Natural killer cell (primary cell): ENCODE measurements at regions not wholly inside any gene's neighbourhood (a gene's known extent, or its start where the extent isn't known, plus 50 kb on each side); places are given as distances from the start of the nearest gene placed in this dataset.
"Not testable (repeated sequence)": the region's sequence is repeated elsewhere in the genome, so short reads cannot be mapped to it uniquely, and the experiment has no call there.

Experiments used
- ATAC-seq, 3 donors: fragments of 150-1000 bp in 2 of 3; fragments of 200-7000 bp in 1 of 3; cut with Tn5 transposase; 1 replicate in 1 of 3; 2 replicates in 2 of 3; pipeline ENCODE4 v1.10.0; 2021; ENCODE audit warnings: mild to moderate bottlenecking in 2 of 3, moderate library complexity in 2 of 3
- DNase-seq, 2 donors: peaks; one replicate each; pipeline versions ENCODE4 v3.0.0 to v3.0.0-alpha.2; 2013 to 2021; ENCODE audit warnings: mixed read lengths in 1 of 2
- H3K27ac ChIP-seq: one replicate; pipeline ENCODE4 v1.5.1; 2013; ENCODE audit warnings: mild to moderate bottlenecking, low read length
- H3K27me3 ChIP-seq: one replicate; pipeline ENCODE4 v1.6.1; 2013; ENCODE audit warnings: low read length; ENCODE audit not compliant: control insufficient read depth, insufficient read depth
- H3K36me3 ChIP-seq: one replicate; pipeline ENCODE4 v1.6.1; 2013; ENCODE audit warnings: low read length; ENCODE audit not compliant: control insufficient read depth, insufficient read depth
- H3K4me1 ChIP-seq: one replicate; pipeline ENCODE4 v1.6.1; 2013; ENCODE audit warnings: low read length; ENCODE audit not compliant: control insufficient read depth, insufficient read depth
- H3K4me3 ChIP-seq: one replicate; pipeline ENCODE4 v1.5.1; 2013; ENCODE audit warnings: low read length
- H3K9me3 ChIP-seq: one replicate; pipeline ENCODE4 v1.6.1; 2013; ENCODE audit warnings: low read length; ENCODE audit not compliant: control insufficient read depth, insufficient read depth
- H3K27ac Mint-ChIP-seq, 2 donors: one replicate each; pipeline ENCODE4 v1.8.0; 2022; ENCODE audit warnings: mild to moderate bottlenecking in 2 of 2, mixed read lengths in 2 of 2, moderate library complexity in 1 of 2
- H3K27me3 Mint-ChIP-seq, 2 donors: one replicate each; pipeline ENCODE4 v1.8.0; 2022; ENCODE audit warnings: low read depth in 2 of 2, mixed read lengths in 2 of 2
- H3K36me3 Mint-ChIP-seq: one replicate; pipeline ENCODE4 v1.8.0; 2022; ENCODE audit warnings: mixed read lengths
- H3K4me1 Mint-ChIP-seq, 2 donors: one replicate each; pipeline ENCODE4 v1.8.0; 2022; ENCODE audit warnings: mixed read lengths in 2 of 2
- H3K4me3 Mint-ChIP-seq: one replicate; pipeline ENCODE4 v1.8.0; 2022; ENCODE audit warnings: mild to moderate bottlenecking, moderate library complexity, mixed read lengths
- H3K9me3 Mint-ChIP-seq, 2 donors: one replicate each; pipeline ENCODE4 v1.8.0; 2022; ENCODE audit warnings: mixed read lengths in 2 of 2
- CTCF ChIP-seq: fragments of 200-600 bp; IDR thresholded peaks from one replicate; pipeline ENCODE4 v1.8.0; 2022; ENCODE audit warnings: antibody characterized with exemption
- WGBS: methylation state at CpG from one replicate; pipeline ENCODE4 v1.1.7; 2013; ENCODE audit warnings: missing lambda C conversion rate; ENCODE audit not compliant: insufficient coverage; 5-methylcytosine and 5-hydroxymethylcytosine counted together
- intact Hi-C: fragments of 100-400 bp; cut with micrococcal nuclease; formaldehyde crosslinking; loops from one replicate; pipeline ENCODE4 v1.14.2; 2022

DNA sequence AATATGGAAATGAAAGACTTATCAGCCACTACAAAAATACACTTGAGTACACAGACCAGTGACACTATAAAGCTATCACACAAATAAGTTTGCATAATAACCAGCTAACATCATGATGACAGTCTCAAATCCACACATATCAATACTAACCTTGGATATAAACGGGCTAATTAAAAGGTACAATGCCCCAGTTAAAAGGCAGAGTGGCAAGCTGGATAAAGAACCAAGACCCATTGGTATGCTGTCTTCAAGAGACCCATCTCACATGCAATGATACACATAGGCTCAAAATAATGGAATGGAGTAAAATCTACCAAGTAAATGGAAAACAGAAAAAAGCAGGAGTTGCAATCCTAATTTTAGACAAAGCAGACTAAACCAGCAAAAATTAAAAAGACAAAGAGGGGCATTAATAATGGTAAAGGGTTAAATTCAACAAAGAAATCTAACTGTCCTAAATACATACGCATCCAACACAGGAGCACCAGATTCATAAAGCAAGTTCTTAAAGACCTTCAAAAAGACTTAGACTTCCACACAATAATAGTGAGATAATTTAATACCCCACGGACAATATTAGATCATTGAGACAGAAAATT is 163.3 kb downstream of the CD24 start:
- peaks cover 7 to 11% of the 10 kb centered on the region in 2 donors for H3K9me3 Mint-ChIP-seq
- peaks cover 21% of the 10 kb centered on the region for H3K9me3 ChIP-seq
- H3K4me3 Mint-ChIP-seq, result no peak overlapping the region
- no peak for ATAC-seq
- no peak for TF ChIP-seq CTCF
- H3K4me1 ChIP-seq, result no peaks in the 10 kb centered on the region
- no peak overlapping the region for H3K27ac ChIP-seq
- peaks cover 0 to 10% of the 10 kb centered on the region in 2 donors for H3K27me3 Mint-ChIP-seq
- intact Hi-C loops, result no loop called here
- H3K4me1 Mint-ChIP-seq, result no peaks in the 10 kb centered on the region
- H3K36me3 Mint-ChIP-seq, result peaks cover 19% of the 10 kb centered on the region
- H3K27ac Mint-ChIP-seq, result no peak overlapping the region
- DNase-seq, result no peak
- no peaks in the 10 kb centered on the region for H3K36me3 ChIP-seq
- H3K4me3 ChIP-seq, result no peak overlapping the region
- WGBS, result 87% methylated on average over 2 of the region's 3 CpGs
- no peaks in the 10 kb centered on the region for H3K27me3 ChIP-seq

DNA sequence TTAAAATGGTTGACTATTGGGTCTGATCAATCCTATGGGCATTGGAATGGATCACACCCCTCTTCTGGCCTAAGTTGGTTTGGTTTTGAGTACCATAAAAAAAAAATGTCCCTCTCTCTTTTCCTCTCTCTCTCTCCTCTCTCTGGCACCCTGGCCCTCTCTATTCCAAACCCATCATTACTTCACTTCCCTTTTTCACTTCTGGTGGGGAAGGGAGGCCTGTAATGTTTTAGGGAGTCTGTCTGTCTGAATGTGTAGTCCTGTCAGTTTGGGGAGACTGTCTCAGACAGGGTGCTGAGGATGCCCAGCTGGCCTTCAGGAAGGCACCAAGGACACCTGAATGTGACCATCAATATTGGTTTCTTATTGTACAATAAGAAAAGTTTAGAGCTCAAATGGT is 165.8 kb downstream of the CD24 start:
- TF ChIP-seq CTCF, result no peak
- H3K36me3 Mint-ChIP-seq, result peaks cover 19% of the 10 kb centered on the region
- no peaks in the 10 kb centered on the region for H3K36me3 ChIP-seq
- intact Hi-C loops, result no loop called here
- no peak overlapping the region for H3K27ac Mint-ChIP-seq
- no peaks in the 10 kb centered on the region for H3K4me1 ChIP-seq
- ATAC-seq (no peak), DNase-seq (no peak)
- no peak overlapping the region for H3K4me3 ChIP-seq
- H3K27ac ChIP-seq, result no peak overlapping the region
- no peaks in the 10 kb centered on the region for H3K27me3 ChIP-seq
- H3K9me3 Mint-ChIP-seq, result peaks cover 7 to 11% of the 10 kb centered on the region in 2 donors
- H3K27me3 Mint-ChIP-seq, result peaks cover 4 to 10% of the 10 kb centered on the region in 2 donors
- H3K4me1 Mint-ChIP-seq, result no peaks in the 10 kb centered on the region
- peaks cover 21% of the 10 kb centered on the region for H3K9me3 ChIP-seq
- H3K4me3 Mint-ChIP-seq, result no peak overlapping the region

- no peak overlapping the region for H3K4me3 Mint-ChIP-seq
- peaks cover 4 to 10% of the 10 kb centered on the region in 2 donors for H3K27me3 Mint-ChIP-seq
- H3K4me1 ChIP-seq, result no peaks in the 10 kb centered on the region
- H3K27me3 ChIP-seq, result no peaks in the 10 kb centered on the region
- TF ChIP-seq CTCF, result no peak
- H3K27ac Mint-ChIP-seq, result no peak overlapping the region
- ATAC-seq (no peak), DNase-seq (no peak)
- peaks cover 7 to 11% of the 10 kb centered on the region in 2 donors for H3K9me3 Mint-ChIP-seq
- no peaks in the 10 kb centered on the region for H3K36me3 ChIP-seq
- H3K36me3 Mint-ChIP-seq, result peaks cover 19% of the 10 kb centered on the region
- intact Hi-C loops, result no loop called here
- H3K4me3 ChIP-seq, result no peak overlapping the region
- 93% methylated on average over 5 of the region's 5 CpGs for WGBS
- no peaks in the 10 kb centered on the region for H3K4me1 Mint-ChIP-seq
- H3K27ac ChIP-seq, result no peak overlapping the region
- H3K9me3 ChIP-seq, result peaks cover 21% of the 10 kb centered on the region
Measured at GRCh38 chr6:106807947-106808611, 166.4 kb downstream of the CD24 start.

- ATAC-seq, H3K27ac ChIP-seq, H3K9me3 Mint-ChIP-seq, H3K27me3 ChIP-seq, DNase-seq, H3K27ac Mint-ChIP-seq, H3K4me1 Mint-ChIP-seq, H3K4me3 ChIP-seq, H3K4me1 ChIP-seq, intact Hi-C loops, H3K4me3 Mint-ChIP-seq, H3K36me3 ChIP-seq: not testable (repeated sequence)
- 100% methylated on average over 2 of the region's 4 CpGs for WGBS
- peaks cover 21% of the 10 kb centered on the region for H3K9me3 ChIP-seq
- peaks cover 13% of the 10 kb centered on the region for H3K36me3 Mint-ChIP-seq
- H3K27me3 Mint-ChIP-seq, result peaks cover 4 to 14% of the 10 kb centered on the region in 2 donors
Measured at GRCh38 chr6:106806253-106806652, 168.3 kb downstream of the CD24 start.
